Fibroblast of lung (primary cell): ENCODE measurements at regions not wholly inside any gene's neighbourhood (a gene's known extent, or its start where the extent isn't known, plus 50 kb on each side); places are given as distances from the start of the nearest gene placed in this dataset.

Source experiments
- DNase-seq, 2 donors: peaks; one replicate each; pipeline versions ENCODE4 v3.0.0 to v3.0.0-alpha.2; 2010; ENCODE audit warnings: low read depth in 2 of 2
- H2AFZ ChIP-seq: 2 replicates; pipeline ENCODE4 v1.5.1; 2012; ENCODE audit warnings: low read length, control low read depth, inconsistent platforms
- H3K27ac ChIP-seq: 2 replicates; pipeline ENCODE4 v1.5.1; 2011; ENCODE audit warnings: low read length, control low read depth; ENCODE audit not compliant: insufficient read depth
- H3K27me3 ChIP-seq: 2 replicates; pipeline ENCODE4 v1.5.1; 2011; ENCODE audit warnings: mild to moderate bottlenecking, low read length; ENCODE audit not compliant: control insufficient read depth, insufficient read depth
- H3K36me3 ChIP-seq: 2 replicates; pipeline ENCODE4 v1.5.1; 2011; ENCODE audit warnings: low read length; ENCODE audit not compliant: control insufficient read depth, insufficient read depth
- H3K4me1 ChIP-seq: 2 replicates; pipeline ENCODE4 v1.5.1; 2011; ENCODE audit warnings: low read length; ENCODE audit not compliant: control insufficient read depth, insufficient read depth; ENCODE audit errors: extremely low read depth
- H3K4me2 ChIP-seq: 2 replicates; pipeline ENCODE4 v1.5.1; 2011; ENCODE audit warnings: low read length, control low read depth; ENCODE audit not compliant: insufficient read depth; ENCODE audit errors: extremely low read depth
- H3K4me3 ChIP-seq, 4 experiments: fragments of 200-600 bp in 1 of 4; sonication (generic) in 1 of 4; replicated peaks in 1 of 4; 2 replicates each; pipeline ENCODE4 v1.5.1; 2011 to 2016; ENCODE audit warnings: low read length in 4 of 4, low read depth in 3 of 4, mild to moderate bottlenecking in 3 of 4, control low read depth in 2 of 4, inconsistent platforms in 1 of 4, mixed read lengths in 1 of 4; ENCODE audit not compliant: insufficient read depth in 1 of 4; ENCODE audit errors: control extremely low read depth in 1 of 4
- H3K79me2 ChIP-seq: 2 replicates; pipeline ENCODE4 v1.5.1; 2012; ENCODE audit warnings: mild to moderate bottlenecking, low read length, inconsistent platforms; ENCODE audit not compliant: control insufficient read depth, insufficient read depth
- H3K9ac ChIP-seq: 2 replicates; pipeline ENCODE4 v1.5.1; 2011; ENCODE audit warnings: mild to moderate bottlenecking, low read length, control low read depth; ENCODE audit not compliant: insufficient read depth
- H3K9me3 ChIP-seq: 2 replicates; pipeline ENCODE4 v1.5.1; 2012; ENCODE audit warnings: low read depth, low read length; ENCODE audit not compliant: control insufficient read depth, insufficient read depth
- H4K20me1 ChIP-seq: 2 replicates; pipeline ENCODE4 v1.5.1; 2011; ENCODE audit warnings: low read length; ENCODE audit not compliant: control insufficient read depth, insufficient read depth; ENCODE audit errors: extremely low read depth
- EZH2 ChIP-seq: IDR thresholded peaks from 2 replicates; pipeline ENCODE4 v1.5.1; 2012; ENCODE audit warnings: low read length, control low read depth, mild to moderate bottlenecking; ENCODE audit errors: missing control alignments
- TF ChIP-seq, protein P1 (sequence below), 2 donors: IDR thresholded peaks in 1 of 2; conservative IDR thresholded peaks in 1 of 2; 1 replicate in 1 of 2; 2 replicates in 1 of 2; pipeline ENCODE4 v1.5.1; 2011 to 2012; ENCODE audit warnings: low read length in 2 of 2, control low read depth in 1 of 2, inconsistent platforms in 1 of 2, low read depth in 1 of 2, mild to moderate bottlenecking in 1 of 2

DNA sequence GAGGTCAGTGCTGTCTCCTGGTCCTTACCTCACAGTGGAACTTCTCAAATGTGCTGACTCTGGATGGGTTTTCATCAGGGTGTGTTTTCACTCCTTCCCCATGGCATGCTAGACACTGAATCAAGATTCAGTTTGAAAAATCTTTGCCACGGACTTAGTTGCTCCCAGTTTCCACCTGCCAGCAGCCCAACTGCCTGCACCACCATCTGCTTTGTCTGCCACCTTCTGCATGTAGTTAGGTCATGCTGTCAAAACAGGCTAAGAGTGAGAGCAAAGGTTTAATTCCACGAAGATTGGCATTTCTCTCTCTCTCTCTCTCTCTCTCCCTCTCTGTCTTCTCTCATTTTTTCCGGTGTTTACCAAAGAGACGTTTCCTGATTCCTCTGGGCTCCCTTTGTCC, 258.0 kb upstream of the EDNRA start:
- Histone ChIP-seq H3K9ac (no peak overlapping the region), H2AFZ (no peak overlapping the region), H3K4me1 (no peaks in the 10 kb centered on the region), H3K9me3 (no peaks in the 10 kb centered on the region), H4K20me1 (no peaks in the 10 kb centered on the region), H3K27ac (no peak overlapping the region), H3K79me2 (no peaks in the 10 kb centered on the region), H3K4me2 (no peak overlapping the region), H3K4me3 (no peak overlapping the region), H3K36me3 (no peaks in the 10 kb centered on the region), H3K27me3 (no peaks in the 10 kb centered on the region)
- TF ChIP-seq EZH2 = no peak
- TF ChIP-seq, protein P1, sequence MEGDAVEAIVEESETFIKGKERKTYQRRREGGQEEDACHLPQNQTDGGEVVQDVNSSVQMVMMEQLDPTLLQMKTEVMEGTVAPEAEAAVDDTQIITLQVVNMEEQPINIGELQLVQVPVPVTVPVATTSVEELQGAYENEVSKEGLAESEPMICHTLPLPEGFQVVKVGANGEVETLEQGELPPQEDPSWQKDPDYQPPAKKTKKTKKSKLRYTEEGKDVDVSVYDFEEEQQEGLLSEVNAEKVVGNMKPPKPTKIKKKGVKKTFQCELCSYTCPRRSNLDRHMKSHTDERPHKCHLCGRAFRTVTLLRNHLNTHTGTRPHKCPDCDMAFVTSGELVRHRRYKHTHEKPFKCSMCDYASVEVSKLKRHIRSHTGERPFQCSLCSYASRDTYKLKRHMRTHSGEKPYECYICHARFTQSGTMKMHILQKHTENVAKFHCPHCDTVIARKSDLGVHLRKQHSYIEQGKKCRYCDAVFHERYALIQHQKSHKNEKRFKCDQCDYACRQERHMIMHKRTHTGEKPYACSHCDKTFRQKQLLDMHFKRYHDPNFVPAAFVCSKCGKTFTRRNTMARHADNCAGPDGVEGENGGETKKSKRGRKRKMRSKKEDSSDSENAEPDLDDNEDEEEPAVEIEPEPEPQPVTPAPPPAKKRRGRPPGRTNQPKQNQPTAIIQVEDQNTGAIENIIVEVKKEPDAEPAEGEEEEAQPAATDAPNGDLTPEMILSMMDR (conservative IDR thresholded peaks at IDR 0.05 in 1 of 2, IDR thresholded peaks at IDR 0.05 in 1 of 2; ENCODE audit: low read depth in 1 of 2, low read length in 2 of 2) = no peak
- DNase-seq = no peak

DNA sequence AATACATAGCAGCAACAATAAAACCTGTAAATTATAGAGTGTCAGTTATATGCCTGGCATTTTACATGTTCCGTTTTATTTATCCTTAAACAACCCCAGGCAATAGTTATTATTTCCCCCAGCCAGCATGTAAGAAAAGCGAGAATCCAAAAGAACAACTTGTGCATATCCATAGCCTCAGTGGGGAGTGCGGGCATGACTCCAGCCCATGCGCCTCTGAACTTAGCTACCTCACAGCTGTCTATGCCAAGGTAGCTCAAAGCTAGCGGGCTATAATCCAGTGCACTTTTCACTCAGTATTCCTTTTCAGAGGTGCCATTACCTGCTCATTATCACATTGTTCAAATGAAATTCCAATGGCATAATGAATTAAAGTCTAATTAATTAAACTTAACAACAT, 257.3 kb upstream of the EDNRA start:
- Histone ChIP-seq H3K4me3 (no peak overlapping the region), H3K36me3 (no peaks in the 10 kb centered on the region), H3K27me3 (no peaks in the 10 kb centered on the region), H3K9me3 (no peaks in the 10 kb centered on the region), H3K79me2 (no peaks in the 10 kb centered on the region), H4K20me1 (no peaks in the 10 kb centered on the region), H2AFZ (no peak overlapping the region), H3K27ac (no peak overlapping the region), H3K4me2 (no peak overlapping the region), H3K9ac (no peak overlapping the region), H3K4me1 (no peaks in the 10 kb centered on the region)
- TF ChIP-seq, protein P1 (conservative IDR thresholded peaks at IDR 0.05 in 1 of 2, IDR thresholded peaks at IDR 0.05 in 1 of 2; ENCODE audit: low read depth in 1 of 2, low read length in 2 of 2) = no peak
- TF ChIP-seq EZH2 = no peak
- no peak for DNase-seq

DNA sequence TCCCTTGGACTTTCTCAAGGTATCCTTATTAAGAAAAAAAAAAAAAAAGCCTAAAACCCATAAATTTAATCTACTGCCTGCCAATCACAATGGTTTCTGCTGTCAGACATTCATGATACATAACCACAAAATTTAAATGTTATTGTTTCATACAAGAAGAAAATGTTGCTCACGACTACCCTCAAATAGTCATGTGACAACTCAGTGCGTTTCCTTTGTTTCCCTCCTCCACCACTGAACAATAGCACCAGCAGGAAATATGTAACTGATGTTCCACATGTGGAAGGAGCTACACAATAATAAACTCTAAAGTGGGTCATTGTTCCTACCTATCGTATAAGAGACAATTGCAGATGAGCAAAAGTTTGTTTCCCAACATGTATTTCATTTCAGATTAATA, 244.1 kb upstream of the EDNRA start:
- no peak overlapping the region for H2AFZ ChIP-seq
- H3K36me3 ChIP-seq = no peaks in the 10 kb centered on the region
- DNase-seq = no peak
- no peaks in the 10 kb centered on the region for H4K20me1 ChIP-seq
- H3K4me3 ChIP-seq = no peak overlapping the region
- no peaks in the 10 kb centered on the region for H3K9me3 ChIP-seq
- H3K27ac ChIP-seq = no peak overlapping the region
- H3K27me3 ChIP-seq = no peaks in the 10 kb centered on the region
- no peak overlapping the region for H3K4me2 ChIP-seq
- TF ChIP-seq EZH2 = no peak
- TF ChIP-seq, protein P1 (conservative IDR thresholded peaks at IDR 0.05 in 1 of 2, IDR thresholded peaks at IDR 0.05 in 1 of 2; ENCODE audit: low read depth in 1 of 2, low read length in 2 of 2) = no peak
- H3K79me2 ChIP-seq = no peaks in the 10 kb centered on the region
- no peaks in the 10 kb centered on the region for H3K4me1 ChIP-seq
- H3K9ac ChIP-seq = no peak overlapping the region
